GM12872 (cell line): ENCODE measurements at regions not wholly inside any gene's neighbourhood (a gene's known extent, or its start where the extent isn't known, plus 50 kb on each side); places are given as distances from the start of the nearest gene placed in this dataset.

Experiments used
- CTCF ChIP-seq: IDR thresholded peaks from 3 replicates; pipeline ENCODE4 v1.5.1; 2011; ENCODE audit warnings: low read depth, mild to moderate bottlenecking, low read length, moderate library complexity; ENCODE audit not compliant: insufficient read depth

- TF ChIP-seq CTCF: no peak
These were observed 59.5 kb downstream of the FZD1 start for GRCh38 chr7:91323626-91324158.

DNA sequence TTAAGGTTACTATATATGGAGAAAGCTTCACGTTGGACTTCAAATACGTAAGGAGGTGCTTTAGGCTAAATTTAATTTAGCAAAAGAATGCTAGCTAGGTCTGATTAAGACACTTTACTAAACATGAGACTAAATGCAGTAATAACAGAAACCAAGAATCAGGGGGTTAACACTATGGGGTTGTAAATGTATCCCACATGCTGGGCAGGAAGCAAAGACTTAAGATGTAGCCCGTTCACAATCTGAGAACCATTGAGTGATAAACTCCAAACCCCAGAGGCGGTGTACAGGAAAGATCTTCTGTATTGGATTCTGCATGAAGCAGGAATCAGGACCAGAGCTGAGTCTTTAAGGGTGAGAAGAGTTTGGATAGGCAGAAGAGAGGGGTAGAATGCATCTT is 60.4 kb downstream of the FZD1 start:
- TF ChIP-seq CTCF: no peak

GRCh38 chr7:91325726-91326125 is 61.5 kb downstream of the FZD1 start:
- no peak for TF ChIP-seq CTCF

GRCh38 chr7:91326516-91327199 is 62.4 kb downstream of the FZD1 start:
- no peak for TF ChIP-seq CTCF

DNA sequence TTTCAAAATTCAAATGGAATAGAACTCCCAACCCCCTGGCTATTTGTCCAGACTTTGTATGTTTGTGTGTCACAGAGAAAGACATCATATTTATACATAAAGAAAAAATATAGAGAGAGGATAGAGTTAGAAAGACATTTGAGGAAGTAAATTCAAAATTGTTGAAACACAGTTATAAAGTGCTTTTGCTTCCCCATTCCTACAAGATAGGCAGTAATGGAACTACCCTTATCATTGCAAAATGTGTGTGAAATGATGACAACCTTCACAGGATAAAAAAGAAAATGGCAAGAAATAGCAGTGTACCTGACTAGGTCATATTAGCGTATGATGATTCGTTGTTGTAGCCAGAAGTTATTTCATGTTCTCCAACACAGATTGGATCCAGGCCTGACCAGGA is 63.1 kb downstream of the FZD1 start:
- TF ChIP-seq CTCF: no peak

- TF ChIP-seq CTCF: no peak
These were observed 65.3 kb downstream of the FZD1 start for GRCh38 chr7:91329571-91329970.

GRCh38 chr7:91330191-91330808 is 66.1 kb downstream of the FZD1 start:
- no peak for TF ChIP-seq CTCF
